Effector memory CD8-positive, alpha-beta T cell (primary cell): ENCODE measurements at regions not wholly inside any gene's neighbourhood (a gene's known extent, or its start where the extent isn't known, plus 50 kb on each side); places are given as distances from the start of the nearest gene placed in this dataset.

ENCODE experiments used
- ATAC-seq: fragments of 150-1000 bp; cut with Tn5 transposase; replicated peaks from 2 replicates; pipeline ENCODE4 v1.10.0; 2021; ENCODE audit warnings: mild to moderate bottlenecking, moderate library complexity
- DNase-seq, 3 experiments: peaks; one replicate each; pipeline ENCODE4 v3.0.0; 2021
- H3K27ac Mint-ChIP-seq, 2 donors: one replicate each; pipeline ENCODE4 v1.8.0; 2022; ENCODE audit warnings: mild to moderate bottlenecking in 2 of 2, mixed read lengths in 2 of 2, moderate library complexity in 2 of 2
- H3K27me3 Mint-ChIP-seq, 2 donors: one replicate each; pipeline ENCODE4 v1.8.0; 2022; ENCODE audit warnings: mixed read lengths in 2 of 2
- H3K36me3 Mint-ChIP-seq: one replicate; pipeline ENCODE4 v1.8.0; 2022; ENCODE audit warnings: mild to moderate bottlenecking, moderate library complexity, mixed read lengths; ENCODE audit not compliant: insufficient read depth
- H3K4me1 Mint-ChIP-seq, 2 donors: one replicate each; pipeline ENCODE4 v1.8.0; 2022; ENCODE audit warnings: low read depth in 2 of 2, mixed read lengths in 2 of 2
- H3K4me3 Mint-ChIP-seq, 2 donors: one replicate each; pipeline ENCODE4 v1.8.0; 2022; ENCODE audit warnings: mild to moderate bottlenecking in 2 of 2, mixed read lengths in 2 of 2, moderate library complexity in 2 of 2
- H3K9me3 Mint-ChIP-seq, 2 donors: one replicate each; pipeline ENCODE4 v1.8.0; 2022; ENCODE audit warnings: mixed read lengths in 2 of 2

DNA sequence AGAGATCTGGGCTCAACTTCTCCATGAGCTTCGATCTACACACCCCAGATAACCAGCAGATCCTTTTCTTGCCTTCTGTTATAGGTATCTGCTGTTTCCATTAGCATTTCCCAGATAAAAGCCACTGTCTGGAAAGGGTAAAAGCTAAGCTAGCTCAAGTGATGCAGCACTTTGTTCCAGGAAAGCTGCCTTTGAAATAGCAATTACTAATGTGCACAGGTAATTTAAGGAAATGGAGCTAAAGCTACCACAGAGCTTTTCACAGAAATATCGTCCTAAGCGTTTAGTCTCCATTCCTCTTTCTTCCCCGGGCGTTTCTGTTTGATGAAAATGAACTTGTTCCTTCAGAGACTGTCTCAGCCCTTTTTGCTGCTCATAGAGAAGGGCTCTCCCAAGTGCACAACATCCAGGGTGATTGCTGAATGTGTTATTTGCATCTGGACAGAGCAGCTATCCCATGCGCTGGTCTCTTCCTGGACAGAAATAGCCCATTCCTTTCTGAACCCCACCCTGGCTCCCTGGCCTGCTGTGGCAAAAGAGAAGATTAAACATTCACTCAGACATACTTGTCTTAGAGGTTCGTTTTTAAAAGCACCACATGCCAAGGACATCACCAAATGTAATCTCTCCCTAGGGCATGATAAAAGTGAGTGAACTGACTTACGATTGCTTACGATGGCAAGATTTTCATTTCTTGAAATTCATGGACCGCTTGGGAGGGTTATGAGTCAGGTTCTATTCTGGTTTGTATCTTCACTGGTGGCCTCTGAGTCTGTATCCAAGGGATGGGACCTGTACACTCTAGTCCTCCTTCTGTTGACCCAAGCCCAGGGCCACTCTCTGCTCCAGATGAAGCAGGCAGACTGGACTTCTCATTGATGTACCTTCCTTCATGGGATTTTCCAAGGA lies 429.1 kb upstream of the CDH4 start:
- peaks cover 0 to 21% of the 10 kb centered on the region in 2 donors for H3K27me3 Mint-ChIP-seq
- H3K4me1 Mint-ChIP-seq: peaks cover 0 to 4% of the 10 kb centered on the region in 2 donors
- H3K4me3 Mint-ChIP-seq: no peak overlapping the region
- H3K27ac Mint-ChIP-seq: no peak overlapping the region
- no peaks in the 10 kb centered on the region for H3K36me3 Mint-ChIP-seq
- no peak for DNase-seq
- ATAC-seq: no peak
- H3K9me3 Mint-ChIP-seq: peaks cover 0 to 1% of the 10 kb centered on the region in 2 donors

DNA sequence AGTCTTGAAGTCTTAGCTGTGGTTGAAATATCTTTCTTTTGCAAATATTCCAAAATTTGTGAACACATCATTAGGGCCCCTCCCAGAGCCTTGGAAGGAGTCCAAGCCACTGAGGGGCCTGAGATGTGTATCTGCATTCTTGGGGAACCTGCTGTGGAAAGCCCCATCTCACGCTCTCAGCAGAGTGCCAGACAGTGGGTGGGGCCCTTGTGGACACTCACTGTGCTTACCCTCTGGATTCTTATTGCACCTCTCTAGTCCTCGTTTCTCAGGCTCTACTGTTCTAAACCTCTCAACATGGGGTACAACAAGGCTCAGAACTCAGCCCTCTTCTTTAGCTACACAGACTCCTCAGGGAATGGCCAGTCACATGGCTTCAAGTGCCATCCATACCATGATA lies 416.2 kb upstream of the CDH4 start:
- peaks cover 19 to 22% of the 10 kb centered on the region in 2 donors for H3K27me3 Mint-ChIP-seq
- H3K4me3 Mint-ChIP-seq: no peak overlapping the region
- no peak for ATAC-seq
- no peaks in the 10 kb centered on the region for H3K9me3 Mint-ChIP-seq
- no peaks in the 10 kb centered on the region for H3K4me1 Mint-ChIP-seq
- no peak for DNase-seq
- H3K36me3 Mint-ChIP-seq: no peaks in the 10 kb centered on the region
- H3K27ac Mint-ChIP-seq: no peak overlapping the region

DNA sequence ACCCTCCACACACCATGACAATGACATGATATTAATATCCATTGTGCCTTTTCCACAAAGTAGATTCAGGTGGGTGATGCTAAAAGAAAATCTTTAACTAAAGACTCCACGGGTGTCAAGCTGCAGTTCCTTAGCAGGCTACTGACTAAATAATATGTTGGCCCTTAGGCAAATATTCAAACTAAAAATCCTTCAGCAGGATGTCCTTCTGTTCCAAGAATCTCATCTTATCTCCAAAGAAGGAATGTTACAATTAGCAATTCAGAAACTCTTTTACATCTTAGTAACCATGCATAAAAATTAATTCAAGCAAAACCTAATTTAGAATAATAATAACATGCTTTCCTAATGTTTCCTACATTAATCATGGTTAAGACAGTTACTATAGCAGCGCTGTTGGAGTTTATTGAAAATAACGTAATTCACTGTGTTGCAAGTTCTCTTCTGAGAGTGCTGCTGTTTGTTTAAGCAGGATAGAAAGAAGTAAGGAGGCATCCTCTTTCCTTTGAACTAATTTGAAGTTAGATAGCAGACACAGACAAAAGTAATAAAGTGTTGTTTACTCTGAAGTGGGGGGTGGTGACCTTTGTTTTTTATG lies 414.8 kb upstream of the CDH4 start:
- Mint-ChIP-seq H3K4me1 (no peaks in the 10 kb centered on the region), H3K9me3 (no peaks in the 10 kb centered on the region), H3K27me3 (peaks cover 11 to 21% of the 10 kb centered on the region in 2 donors), H3K4me3 (no peak overlapping the region), H3K36me3 (no peaks in the 10 kb centered on the region), H3K27ac (no peak overlapping the region)
- ATAC-seq (no peak), DNase-seq (no peak)

DNA sequence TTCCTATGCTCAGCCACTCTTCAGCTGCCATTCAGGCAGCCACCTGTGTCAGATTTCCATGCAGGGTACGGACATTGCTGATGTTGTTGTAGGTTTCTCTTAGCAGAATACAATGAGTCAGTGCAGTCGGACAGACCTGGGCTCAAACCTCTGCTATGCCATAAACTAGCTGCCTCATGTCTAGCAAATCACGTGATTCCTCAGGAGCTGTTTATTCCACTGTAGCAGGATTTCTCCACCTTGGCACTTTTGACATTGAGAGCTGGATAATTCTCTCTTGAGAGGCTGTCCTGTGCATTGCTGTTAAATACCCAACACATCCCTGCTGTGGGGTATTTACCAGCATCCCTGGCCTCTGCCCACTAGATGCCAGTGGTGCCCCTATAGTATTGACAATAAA lies 413.8 kb upstream of the CDH4 start:
- Mint-ChIP-seq H3K36me3 (no peaks in the 10 kb centered on the region), H3K9me3 (no peaks in the 10 kb centered on the region), H3K27ac (no peak overlapping the region), H3K4me3 (no peak overlapping the region), H3K27me3 (peaks cover 16 to 32% of the 10 kb centered on the region in 2 donors), H3K4me1 (no peaks in the 10 kb centered on the region)
- ATAC-seq (no peak), DNase-seq (no peak)

DNA sequence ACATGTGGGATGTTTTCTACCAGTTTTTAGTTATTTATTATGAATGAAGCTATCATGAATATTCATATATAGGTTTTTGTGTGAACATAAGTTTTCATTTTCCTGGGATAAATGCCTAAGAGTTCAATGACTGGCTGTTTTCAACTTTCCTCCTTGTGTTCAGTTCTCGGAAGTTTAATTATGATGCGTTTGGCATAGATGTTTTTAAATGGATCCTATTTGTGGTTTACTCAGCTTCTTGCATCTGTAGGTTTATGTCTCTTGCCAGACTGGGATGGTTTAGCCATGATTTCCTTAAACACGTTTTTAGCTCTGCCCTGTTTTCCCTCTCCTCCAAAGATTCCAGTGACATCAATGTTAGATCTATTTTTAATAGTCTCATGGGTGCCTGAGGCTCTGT lies 411.1 kb upstream of the CDH4 start:
- Mint-ChIP-seq H3K27me3 (peaks cover 16 to 36% of the 10 kb centered on the region in 2 donors), H3K9me3 (no peaks in the 10 kb centered on the region), H3K4me3 (no peak overlapping the region), H3K36me3 (no peaks in the 10 kb centered on the region), H3K27ac (no peak overlapping the region), H3K4me1 (no peaks in the 10 kb centered on the region)
- DNase-seq (no peak), ATAC-seq (no peak)

DNA sequence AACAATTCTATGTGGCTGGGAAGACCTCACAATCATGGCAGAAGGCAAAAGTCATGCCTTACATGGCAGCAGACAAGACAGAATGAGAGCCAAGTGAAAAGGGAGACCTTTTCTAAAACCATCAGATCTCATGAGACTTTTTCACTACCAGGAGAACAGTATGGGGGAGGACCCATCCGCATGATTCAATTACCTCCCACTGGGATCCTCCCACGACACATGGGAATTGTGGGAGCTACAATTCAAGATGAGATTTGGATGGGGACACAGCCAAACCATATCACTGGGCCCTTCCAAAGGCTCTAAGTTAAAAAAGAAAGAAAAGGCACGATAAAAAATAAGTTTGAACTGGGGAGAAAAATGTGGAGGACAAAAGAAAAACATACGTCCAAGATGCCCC lies 406.9 kb upstream of the CDH4 start:
- ATAC-seq: no peak
- Mint-ChIP-seq H3K4me1 (no peaks in the 10 kb centered on the region), H3K4me3 (no peak overlapping the region), H3K9me3 (no peaks in the 10 kb centered on the region), H3K27ac (no peak overlapping the region), H3K36me3 (no peaks in the 10 kb centered on the region), H3K27me3 (peaks cover 16 to 46% of the 10 kb centered on the region in 2 donors)
- no peak for DNase-seq

DNA sequence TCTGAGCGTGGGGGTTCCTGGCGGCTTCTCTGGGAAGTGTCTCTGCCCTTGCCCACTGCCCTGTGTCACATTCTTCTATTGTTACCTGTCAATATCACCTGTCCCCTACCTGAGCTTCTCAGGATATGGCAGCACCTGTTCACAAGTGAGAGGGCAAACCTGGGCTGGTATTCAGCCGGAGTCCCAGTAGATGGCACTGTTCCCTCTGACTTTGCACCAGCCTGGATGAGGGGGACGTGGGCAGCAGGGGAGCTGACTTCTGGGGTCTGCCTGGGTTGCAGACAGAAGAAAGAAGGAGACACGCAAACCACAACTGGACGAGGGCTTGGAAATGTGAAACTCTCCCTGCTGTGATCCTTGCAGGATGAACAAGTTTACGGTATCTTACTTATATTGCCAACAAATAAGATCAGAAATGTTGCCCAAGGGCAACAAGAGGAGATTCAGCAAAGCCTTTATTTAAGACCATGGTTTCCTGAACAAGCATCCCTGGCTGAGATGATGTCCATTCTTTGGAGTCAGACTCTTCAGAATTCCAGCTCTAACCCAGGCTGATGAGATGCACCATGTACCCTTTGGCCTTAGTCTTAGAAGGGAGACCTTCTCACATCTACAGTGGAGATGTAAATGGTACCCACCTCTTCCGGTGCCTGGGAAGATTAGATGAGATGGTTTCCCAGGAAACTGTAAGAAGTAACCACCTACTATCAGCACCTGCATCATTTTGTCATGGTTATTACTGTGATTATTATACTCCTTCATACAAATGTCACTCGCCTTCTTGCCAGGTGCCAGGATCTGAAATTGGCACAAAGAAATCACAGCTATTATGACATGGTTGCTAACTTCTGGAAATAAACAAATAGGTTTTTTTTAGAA lies 400.0 kb upstream of the CDH4 start:
- no peaks in the 10 kb centered on the region for H3K36me3 Mint-ChIP-seq
- ATAC-seq (no peak), DNase-seq (no peak)
- H3K27me3 Mint-ChIP-seq: peaks cover 23 to 24% of the 10 kb centered on the region in 2 donors
- peaks cover 5 to 8% of the 10 kb centered on the region in 2 donors for H3K9me3 Mint-ChIP-seq
- no peaks in the 10 kb centered on the region for H3K4me1 Mint-ChIP-seq
- H3K27ac Mint-ChIP-seq: no peak overlapping the region
- no peak overlapping the region for H3K4me3 Mint-ChIP-seq

DNA sequence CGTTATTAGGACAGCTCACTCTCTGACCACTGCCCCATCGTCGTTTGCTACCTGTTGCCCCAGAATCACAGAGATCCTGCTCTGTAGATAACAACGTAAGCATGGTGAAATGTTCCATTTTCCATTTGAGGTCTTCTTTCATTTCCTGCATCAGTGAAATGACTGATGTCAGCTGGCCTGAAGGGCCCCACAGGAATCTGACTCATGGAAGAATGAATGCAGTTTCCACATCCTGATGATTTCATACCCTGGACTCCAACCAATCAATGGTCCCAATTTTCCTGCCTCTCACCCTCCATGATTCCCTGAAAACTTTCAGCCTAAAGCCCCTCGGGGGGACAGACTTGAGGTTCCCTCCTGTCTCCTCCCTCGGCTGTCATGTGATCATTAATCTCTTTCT lies 394.4 kb upstream of the CDH4 start:
- DNase-seq (no peak), ATAC-seq (no peak)
- H3K36me3 Mint-ChIP-seq: no peaks in the 10 kb centered on the region
- no peaks in the 10 kb centered on the region for H3K4me1 Mint-ChIP-seq
- H3K27ac Mint-ChIP-seq: no peak overlapping the region
- H3K9me3 Mint-ChIP-seq: peaks cover 5 to 8% of the 10 kb centered on the region in 2 donors
- peaks cover 7 to 8% of the 10 kb centered on the region in 2 donors for H3K27me3 Mint-ChIP-seq
- H3K4me3 Mint-ChIP-seq: no peak overlapping the region

DNA sequence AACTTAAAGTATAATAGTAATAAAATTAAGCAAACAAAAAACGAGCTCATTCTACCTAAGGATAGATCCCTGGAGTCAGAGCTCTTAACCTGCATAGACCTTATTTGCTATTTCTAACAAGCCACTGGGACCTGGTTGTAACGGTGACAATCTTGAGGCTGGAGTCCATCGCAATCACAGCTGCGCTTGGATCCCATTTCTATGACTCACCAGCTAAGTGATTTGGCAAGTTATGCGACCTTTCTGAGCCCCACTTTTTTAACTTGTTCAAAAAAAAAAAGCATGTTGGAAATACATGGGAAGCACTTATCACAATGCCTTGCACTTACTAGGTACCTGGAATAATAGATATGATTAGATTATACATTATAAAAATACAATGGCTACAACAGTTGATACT lies 389.5 kb upstream of the CDH4 start:
- Mint-ChIP-seq H3K27ac (no peak overlapping the region), H3K9me3 (no peaks in the 10 kb centered on the region), H3K4me1 (no peaks in the 10 kb centered on the region), H3K27me3 (peaks cover 0 to 11% of the 10 kb centered on the region in 2 donors), H3K36me3 (no peaks in the 10 kb centered on the region), H3K4me3 (no peak overlapping the region)
- ATAC-seq: no peak
- no peak for DNase-seq

DNA sequence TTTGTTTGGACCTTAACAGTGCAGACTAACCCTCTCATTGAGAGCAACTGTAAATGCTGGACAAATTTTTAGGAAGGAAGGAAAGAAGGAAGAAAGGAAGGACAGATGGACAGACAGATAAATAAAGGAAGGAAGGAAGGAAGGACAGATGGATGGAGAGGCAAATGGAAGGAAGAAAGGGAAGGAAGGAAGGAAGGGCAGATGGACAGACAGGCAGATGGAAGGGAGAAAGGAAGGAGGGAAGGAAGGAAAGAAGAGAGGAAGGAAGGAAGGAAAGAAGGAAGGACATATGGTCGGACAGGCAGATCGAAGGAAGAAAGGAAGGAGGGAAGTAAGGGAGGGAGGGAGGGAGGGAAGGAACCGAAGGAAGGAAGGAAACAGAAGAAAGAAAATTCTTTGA lies 388.5 kb upstream of the CDH4 start:
- no peak for DNase-seq
- Mint-ChIP-seq H3K4me3 (no peak overlapping the region), H3K27me3 (peaks cover 0 to 11% of the 10 kb centered on the region in 2 donors), H3K9me3 (no peaks in the 10 kb centered on the region), H3K36me3 (no peaks in the 10 kb centered on the region), H3K27ac (no peak overlapping the region), H3K4me1 (no peaks in the 10 kb centered on the region)
- no peak for ATAC-seq

DNA sequence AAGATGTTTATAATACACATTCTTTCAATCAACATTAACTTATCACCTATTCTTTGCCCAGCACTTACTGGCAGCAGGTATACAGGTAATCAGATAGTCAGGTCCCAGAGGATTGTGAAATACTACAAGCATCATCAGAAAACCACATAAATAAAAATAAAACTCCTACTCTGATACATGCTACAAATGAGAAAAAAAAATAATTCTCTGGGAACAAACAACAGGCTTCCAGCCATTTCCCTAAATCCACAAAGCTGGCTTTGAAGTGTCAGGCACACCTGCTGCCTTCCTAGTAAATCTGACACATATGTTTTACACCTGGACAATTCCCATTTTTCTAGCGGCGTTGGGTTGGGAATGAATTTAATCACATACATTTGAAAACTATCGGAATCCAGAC lies 384.5 kb upstream of the CDH4 start:
- DNase-seq (no peak), ATAC-seq (no peak)
- Mint-ChIP-seq H3K4me3 (no peak overlapping the region), H3K4me1 (no peaks in the 10 kb centered on the region), H3K27ac (no peak overlapping the region), H3K27me3 (peaks cover 0 to 11% of the 10 kb centered on the region in 2 donors), H3K9me3 (no peaks in the 10 kb centered on the region), H3K36me3 (no peaks in the 10 kb centered on the region)

DNA sequence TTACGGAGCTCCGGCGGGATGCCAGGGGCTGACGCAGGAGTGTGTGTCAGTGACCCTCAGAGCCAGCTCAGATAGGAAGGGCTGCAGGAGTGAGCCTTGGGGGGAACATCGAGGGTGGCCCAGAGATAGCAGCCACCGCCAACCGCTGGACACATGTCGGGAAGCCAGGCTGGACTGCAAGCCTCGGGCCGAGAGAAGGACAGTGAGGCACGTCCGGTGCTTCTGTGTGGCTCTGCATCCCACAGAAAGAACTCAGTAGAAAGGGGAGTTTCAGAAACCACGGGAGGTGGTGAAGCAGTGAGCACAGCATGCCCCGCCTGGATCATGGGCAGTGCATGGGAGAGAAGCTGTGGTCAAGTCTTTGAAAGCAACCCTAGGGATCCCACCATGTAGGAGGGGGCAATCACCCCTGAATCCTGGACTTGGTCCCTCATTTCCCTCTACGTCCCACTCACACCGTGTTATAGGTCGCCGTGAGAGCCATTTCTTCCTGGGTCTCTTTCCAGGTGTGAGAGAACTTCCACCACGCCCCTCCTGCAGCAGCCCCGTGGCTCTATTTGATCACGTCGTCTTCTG lies 383.7 kb upstream of the CDH4 start:
- Mint-ChIP-seq H3K36me3 (no peaks in the 10 kb centered on the region), H3K4me1 (no peaks in the 10 kb centered on the region), H3K27me3 (peaks cover 0 to 8% of the 10 kb centered on the region in 2 donors), H3K27ac (no peak overlapping the region), H3K4me3 (no peak overlapping the region), H3K9me3 (no peaks in the 10 kb centered on the region)
- no peak for DNase-seq
- ATAC-seq: no peak

DNA sequence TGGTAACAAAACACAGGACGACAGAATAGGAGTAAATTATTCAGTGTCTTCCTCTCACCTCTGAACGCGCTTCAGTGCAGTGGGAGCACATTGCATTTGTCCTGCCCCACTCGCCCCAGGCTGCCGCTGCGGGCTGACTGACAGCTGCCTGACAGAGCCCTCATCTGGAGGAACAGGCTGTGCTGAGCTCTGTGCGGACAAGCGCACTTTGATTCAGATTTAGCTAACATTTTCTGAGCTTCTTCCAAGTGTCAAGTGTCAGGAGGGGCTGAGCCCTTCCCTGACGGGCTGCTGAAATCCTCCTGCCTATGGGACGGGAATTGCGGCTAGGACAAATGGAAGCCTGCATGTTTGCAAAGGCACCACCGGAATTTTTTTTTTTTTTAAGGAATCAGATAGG lies 383.0 kb upstream of the CDH4 start:
- no peaks in the 10 kb centered on the region for H3K9me3 Mint-ChIP-seq
- H3K27me3 Mint-ChIP-seq: peaks cover 0 to 2% of the 10 kb centered on the region in 2 donors
- no peaks in the 10 kb centered on the region for H3K4me1 Mint-ChIP-seq
- no peak for DNase-seq
- H3K36me3 Mint-ChIP-seq: no peaks in the 10 kb centered on the region
- ATAC-seq: no peak
- no peak overlapping the region for H3K27ac Mint-ChIP-seq
- H3K4me3 Mint-ChIP-seq: no peak overlapping the region
